Cardiac fibroblast (primary cell): ENCODE measurements at regions not wholly inside any gene's neighbourhood (a gene's known extent, or its start where the extent isn't known, plus 50 kb on each side); places are given as distances from the start of the nearest gene placed in this dataset.

Source experiments
- DNase-seq, 2 donors: peaks; one replicate each; pipeline versions ENCODE4 v3.0.0 to v3.0.0-alpha.2; 2010; ENCODE audit warnings: low read depth in 2 of 2
- H3K4me3 ChIP-seq, 2 donors: replicated peaks in 1 of 2; 1 replicate in 1 of 2; 2 replicates in 1 of 2; pipeline ENCODE4 v1.5.1; 2011; ENCODE audit warnings: low read depth in 2 of 2, low read length in 2 of 2, mild to moderate bottlenecking in 2 of 2, moderate library complexity in 1 of 2
- TF ChIP-seq, protein P1 (sequence below): IDR thresholded peaks from one replicate; pipeline ENCODE4 v1.5.1; 2011; ENCODE audit warnings: low read depth, mild to moderate bottlenecking, low read length, inconsistent platforms

DNA sequence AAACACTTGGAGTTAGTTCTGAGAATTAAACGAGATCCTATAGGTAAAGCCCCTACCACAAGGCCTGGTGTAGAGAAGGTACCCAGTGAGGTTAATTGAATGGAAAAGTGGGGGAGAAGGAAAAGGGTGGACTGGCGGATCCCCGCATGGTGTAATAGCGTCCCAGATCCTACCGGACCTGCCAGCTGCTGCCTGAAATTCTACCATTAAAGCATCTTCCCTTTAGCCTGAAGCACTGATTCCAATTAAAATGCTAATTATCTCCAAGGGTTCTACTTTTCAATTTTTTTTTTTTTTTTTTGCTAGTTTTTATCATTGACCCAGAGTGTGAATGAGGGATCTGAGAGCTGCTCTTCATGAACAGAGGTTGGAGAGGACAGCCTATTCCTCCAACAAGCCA lies 237.9 kb downstream of the TLE3 start:
- H3K4me3 ChIP-seq: no peak overlapping the region
- no peak for DNase-seq
- TF ChIP-seq, protein P1, sequence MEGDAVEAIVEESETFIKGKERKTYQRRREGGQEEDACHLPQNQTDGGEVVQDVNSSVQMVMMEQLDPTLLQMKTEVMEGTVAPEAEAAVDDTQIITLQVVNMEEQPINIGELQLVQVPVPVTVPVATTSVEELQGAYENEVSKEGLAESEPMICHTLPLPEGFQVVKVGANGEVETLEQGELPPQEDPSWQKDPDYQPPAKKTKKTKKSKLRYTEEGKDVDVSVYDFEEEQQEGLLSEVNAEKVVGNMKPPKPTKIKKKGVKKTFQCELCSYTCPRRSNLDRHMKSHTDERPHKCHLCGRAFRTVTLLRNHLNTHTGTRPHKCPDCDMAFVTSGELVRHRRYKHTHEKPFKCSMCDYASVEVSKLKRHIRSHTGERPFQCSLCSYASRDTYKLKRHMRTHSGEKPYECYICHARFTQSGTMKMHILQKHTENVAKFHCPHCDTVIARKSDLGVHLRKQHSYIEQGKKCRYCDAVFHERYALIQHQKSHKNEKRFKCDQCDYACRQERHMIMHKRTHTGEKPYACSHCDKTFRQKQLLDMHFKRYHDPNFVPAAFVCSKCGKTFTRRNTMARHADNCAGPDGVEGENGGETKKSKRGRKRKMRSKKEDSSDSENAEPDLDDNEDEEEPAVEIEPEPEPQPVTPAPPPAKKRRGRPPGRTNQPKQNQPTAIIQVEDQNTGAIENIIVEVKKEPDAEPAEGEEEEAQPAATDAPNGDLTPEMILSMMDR: no peak

DNA sequence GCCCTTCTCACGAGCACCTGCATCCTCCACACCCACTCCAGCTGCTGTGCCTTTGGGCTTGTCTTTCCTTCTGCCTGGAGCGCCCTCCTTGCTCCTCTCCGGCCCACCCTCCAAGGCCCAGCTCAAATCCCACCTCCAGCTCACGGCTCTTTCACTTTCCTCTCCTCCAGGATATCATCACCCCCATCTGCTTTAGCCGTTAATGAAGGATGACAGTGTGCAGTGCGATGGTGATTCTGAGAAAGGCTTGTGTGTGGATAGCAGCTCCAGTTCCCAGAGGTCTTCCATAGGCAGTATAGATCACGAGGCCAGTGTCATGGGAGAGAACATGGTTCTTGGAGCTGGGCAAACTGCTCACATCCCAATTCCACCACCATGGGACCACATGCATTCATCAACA lies 237.4 kb downstream of the TLE3 start:
- TF ChIP-seq, protein P1: no peak
- no peak for DNase-seq
- no peak overlapping the region for H3K4me3 ChIP-seq

DNA sequence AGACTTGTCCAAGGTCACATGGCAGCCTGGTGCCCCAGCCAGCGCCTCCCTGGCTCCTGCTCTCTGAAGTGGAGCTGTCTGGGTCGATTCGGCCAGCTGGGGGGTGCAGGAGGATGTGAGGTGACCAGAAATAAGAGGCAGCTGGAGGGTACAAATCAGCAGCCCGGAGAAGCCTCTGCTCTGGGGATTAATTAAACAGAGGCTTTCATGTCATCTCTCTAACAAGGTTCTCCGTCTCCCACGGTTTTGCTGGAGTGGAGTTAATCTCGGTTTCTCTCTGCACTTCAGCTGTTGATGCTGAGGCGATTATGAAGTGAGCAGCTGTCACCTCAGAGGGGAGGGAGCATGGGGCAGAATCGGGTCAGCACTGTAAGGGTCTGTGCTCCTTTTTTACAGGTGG lies 236.8 kb downstream of the TLE3 start:
- H3K4me3 ChIP-seq: no peak overlapping the region
- no peak for DNase-seq
- TF ChIP-seq, protein P1: no peak

DNA sequence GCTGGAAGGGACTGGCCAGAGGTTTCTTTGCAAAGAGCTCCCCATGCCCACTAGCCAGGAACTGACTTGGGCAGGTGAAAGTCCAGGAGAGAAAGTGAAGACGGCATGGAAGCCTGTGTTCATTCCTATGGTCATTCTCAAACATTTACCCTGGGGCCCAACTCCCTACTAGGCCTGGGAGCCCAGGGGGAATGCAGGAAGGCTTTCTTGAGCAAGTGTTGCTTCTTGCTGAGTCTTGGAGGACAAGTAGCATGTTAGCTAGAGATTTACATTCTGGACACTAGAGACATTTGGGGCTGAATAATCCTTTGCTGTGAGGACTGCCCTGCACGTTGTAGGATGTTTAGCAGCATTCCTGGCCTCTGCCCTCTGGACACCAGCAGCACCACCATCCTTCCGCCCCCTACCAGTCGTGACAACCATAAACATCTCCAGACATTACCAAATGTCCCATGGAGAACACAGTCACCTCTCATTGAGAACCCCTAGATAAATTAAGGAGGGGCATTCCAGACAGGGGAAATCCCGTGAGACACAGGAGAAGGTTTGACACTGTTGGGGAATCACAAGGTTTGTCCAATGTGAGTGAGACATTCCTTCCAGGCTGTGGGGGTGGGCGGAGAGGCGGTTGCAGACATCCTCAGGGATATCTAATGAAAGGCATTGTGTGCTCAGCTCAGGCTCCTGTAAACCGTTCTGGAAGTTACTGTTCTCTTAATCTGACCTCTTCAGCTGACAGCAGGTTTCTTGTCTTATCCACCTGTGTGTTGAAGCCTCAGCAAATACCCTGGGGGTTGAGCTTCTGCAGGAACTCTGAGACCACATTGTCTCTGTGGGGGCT lies 236.2 kb downstream of the TLE3 start:
- peak in 1 of 2 donors; percentile 12 for DNase-seq
- TF ChIP-seq, protein P1: no peak
- H3K4me3 ChIP-seq: no peak overlapping the region

DNA sequence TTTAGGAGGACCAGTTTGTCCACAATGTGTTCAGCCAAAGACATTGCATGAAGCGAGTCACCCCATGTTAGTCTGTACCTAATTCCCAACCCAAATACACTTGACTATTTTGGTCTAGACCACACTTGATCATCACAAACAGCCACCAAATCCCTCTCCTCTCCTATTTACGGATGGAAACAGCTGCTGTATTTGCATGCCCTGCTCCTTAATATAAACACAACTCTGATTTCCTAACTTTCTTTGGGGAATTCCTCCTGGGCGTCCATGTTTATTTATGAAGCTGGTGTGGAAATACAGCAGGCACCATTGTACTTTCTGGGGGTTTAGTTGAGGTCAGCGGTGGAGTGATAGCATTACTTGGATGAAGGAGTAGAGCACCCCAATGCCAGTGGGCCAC lies 235.2 kb downstream of the TLE3 start:
- TF ChIP-seq, protein P1: no peak
- DNase-seq: peak in 1 of 2 donors; percentile 14
- no peak overlapping the region for H3K4me3 ChIP-seq

DNA sequence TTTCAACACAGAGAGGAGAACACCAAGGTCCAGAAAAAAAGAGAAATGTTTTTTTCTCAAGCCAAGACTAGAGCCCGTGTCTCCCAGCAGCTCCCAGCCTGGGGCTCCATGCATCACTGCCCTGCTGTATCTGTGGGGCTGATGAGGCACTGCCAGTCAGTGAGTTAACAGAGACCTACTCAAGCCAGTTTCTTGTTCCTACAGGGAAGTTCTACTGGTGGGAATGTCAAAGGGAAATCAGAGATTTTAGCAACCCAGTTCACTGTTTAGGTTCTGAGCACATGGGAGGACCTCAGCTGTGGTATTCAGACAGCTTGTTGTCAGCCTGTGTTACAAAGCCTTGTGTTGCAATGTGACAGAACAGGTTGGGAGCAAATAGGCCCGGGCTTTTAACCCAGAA lies 234.3 kb downstream of the TLE3 start:
- H3K4me3 ChIP-seq: no peak overlapping the region
- TF ChIP-seq, protein P1: no peak
- DNase-seq: no peak
